ENCODE measurements at regions not wholly inside any gene's neighbourhood (a gene's known extent, or its start where the extent isn't known, plus 50 kb on each side); places are given as distances from the start of the nearest gene placed in this dataset.

DNA sequence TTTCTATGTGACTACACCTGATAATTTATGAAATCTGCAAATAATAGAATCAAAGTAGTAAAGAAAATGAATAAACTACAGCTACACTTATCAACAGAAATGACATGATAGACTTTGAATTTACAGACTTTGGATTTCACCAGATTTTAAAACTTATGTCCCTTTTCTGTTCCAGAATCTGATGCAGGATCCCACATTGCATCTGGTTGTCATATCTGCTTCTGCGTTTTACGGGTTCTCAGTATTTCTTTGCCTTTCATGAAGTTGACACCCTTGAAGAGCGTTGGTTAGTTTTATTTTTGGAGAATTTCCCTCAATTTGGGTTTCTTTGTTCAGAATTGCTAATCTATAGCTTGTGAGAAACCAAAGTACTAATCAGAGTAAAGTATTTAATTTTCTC is 174.9 kb upstream of the ADCY2 start:
- no peak overlapping the region for H3K18ac ChIP-seq (ENCODE audit: low read length)
- no peak overlapping the region for H4K5ac ChIP-seq (ENCODE audit: low read length)
- H2BK120ac ChIP-seq (ENCODE audit: low read depth, low read length): no peak overlapping the region
- H4K8ac ChIP-seq (ENCODE audit: low read depth, low read length): no peak overlapping the region
- no peak overlapping the region for H2BK5ac ChIP-seq (ENCODE audit: low read length)
- no peaks in the 10 kb centered on the region for H3K79me1 ChIP-seq (ENCODE audit: low read length)
- H2BK15ac ChIP-seq (replicated peaks; ENCODE audit: low read depth): no peak overlapping the region
- H3K79me2 ChIP-seq (ENCODE audit: control insufficient read depth, insufficient read depth, low read length): no peaks in the 10 kb centered on the region
- no peak overlapping the region for H3K9ac ChIP-seq (ENCODE audit: low read length)
- H3K23ac ChIP-seq (ENCODE audit: low read length): no peak overlapping the region
- no peaks in the 10 kb centered on the region for H3K36me3 ChIP-seq (ENCODE audit: control insufficient read depth, insufficient read depth, low read length)
- H3K4ac ChIP-seq (ENCODE audit: low read depth, low read length): no peak overlapping the region
- no peak overlapping the region for H3K4me2 ChIP-seq (ENCODE audit: low read length)
- no CpG with 5 or more reads among the region's 3 CpGs for WGBS (ENCODE audit: extremely low coverage, insufficient coverage, low lambda C conversion rate)
- H3K56ac ChIP-seq (ENCODE audit: low read length): no peak overlapping the region
- no peak for DNase-seq
- no peaks in the 10 kb centered on the region for H3K27me3 ChIP-seq (ENCODE audit: insufficient read depth, low read length, poor library complexity)
- H3K4me3 ChIP-seq (ENCODE audit: low read length): no peak overlapping the region
- no peak overlapping the region for H3K27ac ChIP-seq (ENCODE audit: low read depth, low read length)
- H3K4me1 ChIP-seq (ENCODE audit: control insufficient read depth, low read depth, low read length): no peaks in the 10 kb centered on the region
- no peak overlapping the region for H2AK5ac ChIP-seq (ENCODE audit: low read length)

DNA sequence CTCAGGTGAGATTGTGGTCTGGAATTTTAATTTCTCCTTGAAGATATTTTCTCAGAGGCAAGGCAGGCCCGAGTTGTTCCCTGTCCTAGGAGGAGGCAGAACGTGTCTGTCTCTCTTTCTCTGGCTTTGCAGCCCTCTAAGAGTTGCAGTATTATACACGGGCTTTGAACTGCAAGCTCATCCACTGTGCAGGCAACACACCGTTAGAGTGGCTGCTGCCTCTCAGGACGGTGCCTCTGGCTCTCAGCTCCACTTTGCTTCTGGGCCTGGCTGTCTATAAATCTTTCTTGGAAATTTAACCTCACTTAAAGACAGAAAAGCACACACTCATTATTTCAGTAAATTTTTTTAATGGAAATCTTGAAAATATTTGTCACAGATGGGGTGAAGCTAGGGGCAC is 170.1 kb upstream of the ADCY2 start:
- H3K4ac ChIP-seq (ENCODE audit: low read depth, low read length): no peak overlapping the region
- no peak overlapping the region for H2BK15ac ChIP-seq (replicated peaks; ENCODE audit: low read depth)
- H2BK120ac ChIP-seq (ENCODE audit: low read depth, low read length): no peak overlapping the region
- WGBS (ENCODE audit: extremely low coverage, insufficient coverage, low lambda C conversion rate): no CpG with 5 or more reads among the region's 5 CpGs
- no peaks in the 10 kb centered on the region for H3K36me3 ChIP-seq (ENCODE audit: control insufficient read depth, insufficient read depth, low read length)
- H3K23ac ChIP-seq (ENCODE audit: low read length): no peak overlapping the region
- no peak overlapping the region for H3K56ac ChIP-seq (ENCODE audit: low read length)
- H3K18ac ChIP-seq (ENCODE audit: low read length): no peak overlapping the region
- no peaks in the 10 kb centered on the region for H3K27me3 ChIP-seq (ENCODE audit: insufficient read depth, low read length, poor library complexity)
- no peak overlapping the region for H4K8ac ChIP-seq (ENCODE audit: low read depth, low read length)
- no peak overlapping the region for H2BK5ac ChIP-seq (ENCODE audit: low read length)
- H3K4me2 ChIP-seq (ENCODE audit: low read length): no peak overlapping the region
- no peaks in the 10 kb centered on the region for H3K79me1 ChIP-seq (ENCODE audit: low read length)
- H2AK5ac ChIP-seq (ENCODE audit: low read length): no peak overlapping the region
- no peak overlapping the region for H3K27ac ChIP-seq (ENCODE audit: low read depth, low read length)
- DNase-seq: no peak
- H3K4me1 ChIP-seq (ENCODE audit: control insufficient read depth, low read depth, low read length): no peaks in the 10 kb centered on the region
- no peak overlapping the region for H3K9ac ChIP-seq (ENCODE audit: low read length)
- H3K4me3 ChIP-seq (ENCODE audit: low read length): no peak overlapping the region
- H4K5ac ChIP-seq (ENCODE audit: low read length): no peak overlapping the region
- no peaks in the 10 kb centered on the region for H3K79me2 ChIP-seq (ENCODE audit: control insufficient read depth, insufficient read depth, low read length)

DNA sequence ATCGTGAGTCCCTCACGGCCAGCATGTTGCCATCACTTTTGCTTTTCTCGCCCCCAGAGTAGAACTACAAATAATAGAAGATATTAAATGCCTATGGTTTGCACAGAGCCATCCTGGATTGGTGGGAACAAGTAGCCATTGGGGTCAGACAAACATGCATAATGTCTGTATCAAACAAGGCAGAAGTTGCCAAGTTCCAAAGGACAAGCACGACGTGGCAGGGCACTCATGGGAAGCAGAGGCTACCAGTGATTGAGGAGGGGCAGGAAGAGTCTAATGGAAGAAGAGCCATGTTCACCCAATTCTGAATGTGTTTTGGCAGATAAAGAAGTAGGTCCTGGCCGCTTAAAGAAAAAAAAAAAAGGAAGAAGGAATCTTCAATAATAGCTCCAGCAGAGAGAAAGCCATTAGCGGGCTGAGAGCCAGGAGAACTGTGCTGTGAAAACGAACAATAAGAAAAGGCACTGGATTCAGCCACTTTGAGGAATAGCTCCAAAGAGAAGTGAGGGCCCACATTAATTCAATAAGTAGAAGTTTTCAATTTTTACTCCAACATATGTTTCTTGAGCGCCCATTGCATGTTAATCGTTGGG is 153.7 kb upstream of the ADCY2 start:
- H3K27ac ChIP-seq (ENCODE audit: low read depth, low read length): no peak overlapping the region
- H3K79me2 ChIP-seq (ENCODE audit: control insufficient read depth, insufficient read depth, low read length): no peaks in the 10 kb centered on the region
- H3K4me1 ChIP-seq (ENCODE audit: control insufficient read depth, low read depth, low read length): no peaks in the 10 kb centered on the region
- no peak overlapping the region for H3K4me2 ChIP-seq (ENCODE audit: low read length)
- H3K79me1 ChIP-seq (ENCODE audit: low read length): no peaks in the 10 kb centered on the region
- WGBS (ENCODE audit: extremely low coverage, insufficient coverage, low lambda C conversion rate): no CpG with 5 or more reads among the region's 10 CpGs
- H3K56ac ChIP-seq (ENCODE audit: low read length): no peak overlapping the region
- H2BK15ac ChIP-seq (replicated peaks; ENCODE audit: low read depth): no peak overlapping the region
- no peak overlapping the region for H2BK120ac ChIP-seq (ENCODE audit: low read depth, low read length)
- no peak for DNase-seq
- H2AK5ac ChIP-seq (ENCODE audit: low read length): no peak overlapping the region
- no peak overlapping the region for H4K5ac ChIP-seq (ENCODE audit: low read length)
- no peaks in the 10 kb centered on the region for H3K27me3 ChIP-seq (ENCODE audit: insufficient read depth, low read length, poor library complexity)
- H4K8ac ChIP-seq (ENCODE audit: low read depth, low read length): no peak overlapping the region
- no peak overlapping the region for H3K4ac ChIP-seq (ENCODE audit: low read depth, low read length)
- no peak overlapping the region for H3K4me3 ChIP-seq (ENCODE audit: low read length)
- H3K36me3 ChIP-seq (ENCODE audit: control insufficient read depth, insufficient read depth, low read length): no peaks in the 10 kb centered on the region
- H3K9ac ChIP-seq (ENCODE audit: low read length): no peak overlapping the region
- no peak overlapping the region for H3K23ac ChIP-seq (ENCODE audit: low read length)
- no peak overlapping the region for H3K18ac ChIP-seq (ENCODE audit: low read length)
- no peak overlapping the region for H2BK5ac ChIP-seq (ENCODE audit: low read length)

DNA sequence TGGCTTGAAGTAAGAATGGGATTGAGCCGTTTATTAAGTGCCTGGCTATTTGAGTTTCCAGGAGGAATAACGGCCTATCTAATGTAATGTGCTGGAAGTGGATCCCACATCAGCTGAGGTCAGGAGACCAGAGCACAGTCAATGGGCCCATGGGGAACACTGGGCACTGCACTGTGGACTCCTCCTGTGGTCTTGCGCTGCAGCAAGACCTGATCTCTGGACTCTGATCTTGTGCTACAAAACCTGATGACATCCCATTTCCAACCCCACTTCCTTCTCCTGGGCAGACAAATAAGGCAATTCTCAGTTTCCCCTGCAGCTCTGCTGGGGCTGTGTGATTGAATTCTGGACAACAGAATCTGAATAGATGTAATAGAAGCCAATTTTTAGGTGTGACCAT is 151.7 kb upstream of the ADCY2 start:
- Histone ChIP-seq H3K9ac (ENCODE audit: low read length) (no peak overlapping the region), H3K4me1 (ENCODE audit: control insufficient read depth, low read depth, low read length) (peaks cover 2% of the 10 kb centered on the region), H3K79me1 (ENCODE audit: low read length) (no peaks in the 10 kb centered on the region), H3K36me3 (ENCODE audit: control insufficient read depth, insufficient read depth, low read length) (no peaks in the 10 kb centered on the region), H3K4me3 (ENCODE audit: low read length) (no peak overlapping the region), H4K8ac (ENCODE audit: low read depth, low read length) (no peak overlapping the region), H3K4ac (ENCODE audit: low read depth, low read length) (no peak overlapping the region), H4K5ac (ENCODE audit: low read length) (no peak overlapping the region), H3K79me2 (ENCODE audit: control insufficient read depth, insufficient read depth, low read length) (no peaks in the 10 kb centered on the region), H3K56ac (ENCODE audit: low read length) (no peak overlapping the region), H3K4me2 (ENCODE audit: low read length) (no peak overlapping the region), H3K27me3 (ENCODE audit: insufficient read depth, low read length, poor library complexity) (no peaks in the 10 kb centered on the region), H2BK120ac (ENCODE audit: low read depth, low read length) (no peak overlapping the region), H2BK5ac (ENCODE audit: low read length) (no peak overlapping the region), H2BK15ac (replicated peaks; ENCODE audit: low read depth) (no peak overlapping the region), H3K27ac (ENCODE audit: low read depth, low read length) (no peak overlapping the region), H3K18ac (ENCODE audit: low read length) (no peak overlapping the region), H2AK5ac (ENCODE audit: low read length) (no peak overlapping the region), H3K23ac (ENCODE audit: low read length) (no peak overlapping the region)
- DNase-seq: no peak
- no CpG with 5 or more reads among the region's 3 CpGs for WGBS (ENCODE audit: extremely low coverage, insufficient coverage, low lambda C conversion rate)

DNA sequence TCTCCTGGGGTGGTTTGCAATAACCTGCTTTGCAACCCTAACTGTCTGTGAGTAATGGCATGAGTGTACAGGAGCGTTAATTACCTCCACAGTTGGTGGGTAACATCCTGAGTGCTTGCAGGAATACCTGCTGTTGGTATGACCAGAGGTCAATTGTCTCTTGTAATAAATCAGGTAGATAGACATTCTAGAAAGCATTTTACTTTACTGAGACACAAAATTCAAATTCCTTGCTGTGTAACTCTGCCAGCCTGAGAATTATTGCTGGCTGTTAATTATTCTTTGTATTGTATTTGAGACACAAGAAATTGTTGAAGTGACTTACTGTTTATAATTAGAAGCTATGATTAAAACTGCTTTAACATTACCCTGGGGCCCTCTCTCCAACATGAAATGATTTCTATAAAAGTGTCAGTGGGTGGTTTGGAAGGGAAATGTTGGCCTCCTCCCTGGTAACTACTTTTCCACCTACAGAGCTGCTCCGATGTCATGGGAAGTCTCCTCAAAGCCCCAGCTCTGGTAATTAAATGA is 150.8 kb upstream of the ADCY2 start:
- H3K9ac ChIP-seq (ENCODE audit: low read length): no peak overlapping the region
- H4K8ac ChIP-seq (ENCODE audit: low read depth, low read length): no peak overlapping the region
- H3K4me1 ChIP-seq (ENCODE audit: control insufficient read depth, low read depth, low read length): peaks cover 2% of the 10 kb centered on the region
- no peaks in the 10 kb centered on the region for H3K27me3 ChIP-seq (ENCODE audit: insufficient read depth, low read length, poor library complexity)
- H3K18ac ChIP-seq (ENCODE audit: low read length): no peak overlapping the region
- no peaks in the 10 kb centered on the region for H3K79me2 ChIP-seq (ENCODE audit: control insufficient read depth, insufficient read depth, low read length)
- no peak overlapping the region for H3K27ac ChIP-seq (ENCODE audit: low read depth, low read length)
- H3K4me2 ChIP-seq (ENCODE audit: low read length): no peak overlapping the region
- no peak overlapping the region for H2BK15ac ChIP-seq (replicated peaks; ENCODE audit: low read depth)
- no peak overlapping the region for H2BK5ac ChIP-seq (ENCODE audit: low read length)
- H3K56ac ChIP-seq (ENCODE audit: low read length): no peak overlapping the region
- H2BK120ac ChIP-seq (ENCODE audit: low read depth, low read length): no peak overlapping the region
- H3K4ac ChIP-seq (ENCODE audit: low read depth, low read length): no peak overlapping the region
- H3K79me1 ChIP-seq (ENCODE audit: low read length): no peaks in the 10 kb centered on the region
- H4K5ac ChIP-seq (ENCODE audit: low read length): no peak overlapping the region
- no peak overlapping the region for H3K23ac ChIP-seq (ENCODE audit: low read length)
- H3K4me3 ChIP-seq (ENCODE audit: low read length): no peak overlapping the region
- no peak overlapping the region for H2AK5ac ChIP-seq (ENCODE audit: low read length)
- no peak for DNase-seq
- no CpG with 5 or more reads among the region's 2 CpGs for WGBS (ENCODE audit: extremely low coverage, insufficient coverage, low lambda C conversion rate)
- no peaks in the 10 kb centered on the region for H3K36me3 ChIP-seq (ENCODE audit: control insufficient read depth, insufficient read depth, low read length)

DNA sequence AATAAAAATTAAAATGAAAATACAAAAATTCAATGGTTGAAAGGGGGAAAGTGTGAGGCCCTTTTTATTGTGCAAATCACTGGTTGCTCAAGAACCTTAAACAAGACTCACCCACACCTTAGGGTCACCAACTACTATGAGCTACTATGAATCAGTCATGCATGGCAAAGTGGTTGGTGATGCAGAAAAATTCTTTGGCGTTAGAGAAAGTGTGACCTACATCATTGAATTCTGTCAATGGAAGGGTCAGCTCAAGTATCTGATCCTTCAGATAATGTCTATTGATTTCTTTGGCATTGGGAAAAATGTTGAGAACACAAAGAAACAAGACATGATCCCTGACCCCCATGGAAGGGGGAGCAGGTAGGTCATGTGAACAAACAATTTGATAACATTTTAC is 149.7 kb upstream of the ADCY2 start:
- DNase-seq: no peak
- H4K5ac ChIP-seq (ENCODE audit: low read length): no peak overlapping the region
- H3K36me3 ChIP-seq (ENCODE audit: control insufficient read depth, insufficient read depth, low read length): no peaks in the 10 kb centered on the region
- no peak overlapping the region for H3K9ac ChIP-seq (ENCODE audit: low read length)
- H3K56ac ChIP-seq (ENCODE audit: low read length): no peak overlapping the region
- H3K79me1 ChIP-seq (ENCODE audit: low read length): no peaks in the 10 kb centered on the region
- no peak overlapping the region for H2BK120ac ChIP-seq (ENCODE audit: low read depth, low read length)
- no peak overlapping the region for H3K23ac ChIP-seq (ENCODE audit: low read length)
- H2BK15ac ChIP-seq (replicated peaks; ENCODE audit: low read depth): no peak overlapping the region
- no peak overlapping the region for H3K18ac ChIP-seq (ENCODE audit: low read length)
- H3K4ac ChIP-seq (ENCODE audit: low read depth, low read length): no peak overlapping the region
- no peak overlapping the region for H3K4me3 ChIP-seq (ENCODE audit: low read length)
- H2BK5ac ChIP-seq (ENCODE audit: low read length): no peak overlapping the region
- no peaks in the 10 kb centered on the region for H3K27me3 ChIP-seq (ENCODE audit: insufficient read depth, low read length, poor library complexity)
- no peaks in the 10 kb centered on the region for H3K79me2 ChIP-seq (ENCODE audit: control insufficient read depth, insufficient read depth, low read length)
- no peak overlapping the region for H3K4me2 ChIP-seq (ENCODE audit: low read length)
- H3K27ac ChIP-seq (ENCODE audit: low read depth, low read length): no peak overlapping the region
- H3K4me1 ChIP-seq (ENCODE audit: control insufficient read depth, low read depth, low read length): peaks cover 2% of the 10 kb centered on the region
- H2AK5ac ChIP-seq (ENCODE audit: low read length): no peak overlapping the region
- WGBS (ENCODE audit: extremely low coverage, insufficient coverage, low lambda C conversion rate): no CpG with 5 or more reads among the region's 1 CpG
- H4K8ac ChIP-seq (ENCODE audit: low read depth, low read length): no peak overlapping the region

All from mesendoderm (in vitro differentiated cells).